ENCODE measurements at regions not wholly inside any gene's neighbourhood (a gene's known extent, or its start where the extent isn't known, plus 50 kb on each side); places are given as distances from the start of the nearest gene placed in this dataset.
A peak's percentile ranks its signal among the peaks of the same experiment; 100 is the strongest.

DNA sequence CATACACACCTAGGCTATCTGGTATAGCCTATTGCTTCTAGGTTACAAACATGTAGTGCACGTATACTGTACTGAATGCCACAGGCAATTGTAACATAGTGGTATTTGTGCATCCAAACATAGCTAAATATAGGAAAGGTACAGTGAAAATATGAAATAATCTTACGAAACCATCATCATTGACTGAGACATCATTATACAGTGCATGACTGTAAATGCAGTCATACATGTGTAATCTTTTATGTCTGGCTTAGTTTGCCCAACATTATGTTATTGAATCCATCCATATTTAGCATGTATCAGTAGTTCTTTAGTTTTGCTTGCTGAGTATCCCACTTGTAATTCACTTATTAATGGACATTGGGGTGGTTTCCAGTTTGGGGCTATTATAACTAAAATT, 124.9 kb downstream of the CYLD start:
- H3K27me3 ChIP-seq (ENCODE audit: insufficient read depth, low read length, poor library complexity, severe bottlenecking) = no peaks in the 10 kb centered on the region
- Mint-ChIP-seq H3K27me3 (peaks cover 4 to 6% of the 10 kb centered on the region in 2 donors), H3K36me3 (no peaks in the 10 kb centered on the region), H3K27ac (no peak overlapping the region), H3K9me3 (peaks cover 0 to 3% (median 0%) of the 10 kb centered on the region in 5 donors), H3K4me3 (no peak overlapping the region), H3K4me1 (no peaks in the 10 kb centered on the region)
- H3K9me3 ChIP-seq (ENCODE audit: low read length) = no peaks in the 10 kb centered on the region
- ChIA-PET CTCF (no interaction called here), POLR2A (no interaction called here)
- DNase-seq = no peak
- H3K36me3 ChIP-seq (ENCODE audit: insufficient read depth, low read length) = no peaks in the 10 kb centered on the region
- H3K4me1 ChIP-seq (ENCODE audit: insufficient read depth, low read length) = no peaks in the 10 kb centered on the region
- H3K27ac ChIP-seq (ENCODE audit: low read depth, low read length) = no peak overlapping the region
- no peak overlapping the region for H3K4me3 ChIP-seq (ENCODE audit: low read length)

DNA sequence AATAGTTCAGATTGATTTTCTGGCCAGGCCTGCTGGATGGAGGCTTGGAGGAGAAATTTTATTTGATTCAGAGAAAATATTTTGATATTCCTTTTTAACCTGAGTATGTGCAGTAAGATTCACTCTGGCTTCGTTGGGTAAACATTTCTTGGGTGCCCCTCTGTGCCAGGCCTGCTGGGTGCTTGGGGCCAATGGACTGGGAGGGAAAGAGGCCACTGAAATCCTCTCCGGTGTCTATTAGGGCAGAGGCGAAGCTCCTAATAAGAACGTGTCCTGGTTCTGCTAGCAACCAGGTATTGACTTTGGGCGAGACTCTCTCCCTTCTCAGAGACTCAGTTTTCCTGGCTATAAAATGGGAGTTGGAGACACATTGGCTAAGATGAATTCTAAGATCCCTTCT, 122.5 kb downstream of the CYLD start:
- Histone ChIP-seq H3K4me3 (ENCODE audit: low read length) (no peak overlapping the region), H3K27me3 (ENCODE audit: insufficient read depth, low read length, poor library complexity, severe bottlenecking) (no peaks in the 10 kb centered on the region), H3K36me3 (ENCODE audit: insufficient read depth, low read length) (no peaks in the 10 kb centered on the region), H3K4me1 (ENCODE audit: insufficient read depth, low read length) (no peaks in the 10 kb centered on the region), H3K27ac (ENCODE audit: low read depth, low read length) (no peak overlapping the region), H3K9me3 (ENCODE audit: low read length) (no peaks in the 10 kb centered on the region)
- peaks cover 4 to 9% of the 10 kb centered on the region in 2 donors for H3K27me3 Mint-ChIP-seq
- DNase-seq = no peak
- POLR2A ChIA-PET = no interaction called here
- H3K4me1 Mint-ChIP-seq = no peaks in the 10 kb centered on the region
- H3K27ac Mint-ChIP-seq = no peak overlapping the region
- no peak overlapping the region for H3K4me3 Mint-ChIP-seq
- H3K9me3 Mint-ChIP-seq = peaks cover 0 to 3% (median 0%) of the 10 kb centered on the region in 5 donors
- no peaks in the 10 kb centered on the region for H3K36me3 Mint-ChIP-seq
- CTCF ChIA-PET = no interaction called here

DNA sequence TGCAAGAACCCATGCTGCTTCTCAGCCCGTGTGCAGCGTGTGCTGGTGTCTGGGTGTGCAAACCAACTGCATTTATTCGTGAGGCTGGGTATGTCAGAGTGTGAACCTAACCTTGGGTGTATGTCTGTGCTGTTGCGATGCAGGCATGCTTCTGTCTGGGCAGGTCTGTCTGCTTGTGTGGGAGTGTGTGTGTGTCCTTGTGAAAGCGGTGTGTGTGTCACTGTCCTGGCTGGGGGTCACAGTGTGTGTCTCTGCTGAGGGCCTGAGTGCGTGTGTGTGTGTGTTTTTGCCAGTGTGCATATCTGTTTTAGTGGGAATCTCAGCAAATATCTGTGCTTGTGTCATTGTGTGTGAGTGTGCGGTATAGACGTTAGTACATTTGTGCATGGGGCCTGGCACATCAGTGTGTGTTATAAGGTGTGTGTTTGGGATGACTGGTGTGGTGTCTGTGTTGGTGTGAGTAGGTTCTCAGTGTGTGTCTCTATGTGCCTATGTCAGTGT, 121.8 kb downstream of the CYLD start:
- Mint-ChIP-seq H3K4me3 (no peak overlapping the region), H3K27me3 (peaks cover 4 to 9% of the 10 kb centered on the region in 2 donors), H3K4me1 (no peaks in the 10 kb centered on the region), H3K36me3 (no peaks in the 10 kb centered on the region), H3K27ac (no peak overlapping the region), H3K9me3 (peaks cover 0 to 3% (median 0%) of the 10 kb centered on the region in 5 donors)
- Histone ChIP-seq H3K9me3 (ENCODE audit: low read length) (no peaks in the 10 kb centered on the region), H3K4me3 (ENCODE audit: low read length) (no peak overlapping the region), H3K27me3 (ENCODE audit: insufficient read depth, low read length, poor library complexity, severe bottlenecking) (no peaks in the 10 kb centered on the region), H3K36me3 (ENCODE audit: insufficient read depth, low read length) (no peaks in the 10 kb centered on the region), H3K27ac (ENCODE audit: low read depth, low read length) (no peak overlapping the region), H3K4me1 (ENCODE audit: insufficient read depth, low read length) (no peaks in the 10 kb centered on the region)
- CTCF ChIA-PET = no interaction called here
- DNase-seq = no peak
- POLR2A ChIA-PET = no interaction called here

DNA sequence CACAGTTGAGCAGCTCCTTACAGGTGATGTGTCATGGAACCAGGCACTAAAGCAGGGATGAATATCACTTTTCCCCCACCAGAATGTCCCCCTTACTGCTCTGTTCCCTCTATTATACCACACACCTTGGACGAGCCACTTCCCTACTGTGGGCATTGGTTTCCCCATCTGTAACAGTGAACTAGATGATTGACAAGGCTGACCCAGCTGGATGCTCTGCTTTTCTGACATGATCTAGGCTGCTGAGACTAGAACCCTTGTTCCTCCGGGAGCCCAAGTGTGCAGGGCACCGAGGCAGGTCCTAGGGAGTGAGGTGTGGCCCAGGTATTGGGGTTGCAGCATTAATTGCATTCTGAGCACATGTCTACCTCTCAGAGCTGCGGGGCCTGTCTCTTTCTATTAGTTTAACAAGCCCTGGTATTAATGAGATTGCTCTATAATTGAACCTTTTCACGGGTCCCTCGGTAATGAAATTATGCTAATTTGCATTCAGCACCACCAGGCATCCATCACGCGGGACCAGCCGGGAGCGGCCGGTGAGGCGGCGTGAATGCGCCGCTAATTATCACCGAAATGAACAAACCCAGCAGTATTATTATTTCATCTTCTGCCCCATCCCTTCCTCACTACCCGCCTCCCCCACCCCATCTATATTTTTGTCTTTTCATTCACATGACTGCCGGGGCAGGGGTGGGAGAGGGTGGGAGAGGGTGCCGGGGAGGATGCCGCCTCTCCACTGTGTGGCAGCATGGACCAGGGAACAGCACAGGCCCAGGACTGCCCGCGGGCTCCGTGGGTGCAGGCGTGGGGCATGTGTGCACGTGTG, 121.1 kb downstream of the CYLD start:
- H3K4me1 ChIP-seq (ENCODE audit: insufficient read depth, low read length) = no peaks in the 10 kb centered on the region
- Mint-ChIP-seq H3K9me3 (peaks cover 0 to 2% (median 0%) of the 10 kb centered on the region in 5 donors), H3K36me3 (no peaks in the 10 kb centered on the region), H3K27ac (peak overlapping the region in 1 of 8 donors; percentile 38), H3K4me1 (no peaks in the 10 kb centered on the region), H3K4me3 (no peak overlapping the region), H3K27me3 (peaks cover 6 to 11% of the 10 kb centered on the region in 2 donors)
- H3K27ac ChIP-seq (ENCODE audit: low read depth, low read length) = no peak overlapping the region
- no peak for DNase-seq
- no peaks in the 10 kb centered on the region for H3K27me3 ChIP-seq (ENCODE audit: insufficient read depth, low read length, poor library complexity, severe bottlenecking)
- no peaks in the 10 kb centered on the region for H3K36me3 ChIP-seq (ENCODE audit: insufficient read depth, low read length)
- POLR2A ChIA-PET = no interaction called here
- no peak overlapping the region for H3K4me3 ChIP-seq (ENCODE audit: low read length)
- CTCF ChIA-PET = no interaction called here
- no peaks in the 10 kb centered on the region for H3K9me3 ChIP-seq (ENCODE audit: low read length)

DNA sequence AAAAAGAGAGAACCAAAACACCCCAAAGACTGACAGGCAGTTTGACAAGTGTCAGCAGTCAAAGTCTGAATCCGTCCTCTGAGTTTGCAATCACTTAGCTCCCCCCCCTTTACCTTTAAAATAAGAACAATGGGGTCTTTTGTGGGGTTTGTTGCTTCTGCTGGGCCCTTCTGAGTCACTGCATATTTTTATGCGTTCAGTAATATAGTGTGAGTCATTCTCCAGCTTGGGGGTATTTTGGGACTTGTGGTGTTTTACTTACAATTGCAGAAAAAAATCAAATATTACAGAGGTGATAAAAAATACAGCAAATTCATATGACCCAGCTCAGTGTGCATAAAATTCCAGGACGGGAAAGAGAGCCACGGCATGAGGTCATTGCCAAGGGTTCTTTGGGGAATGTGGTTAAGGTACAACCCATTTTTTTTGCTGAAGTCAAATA, 120.1 kb downstream of the CYLD start:
- Histone ChIP-seq H3K27ac (ENCODE audit: low read depth, low read length) (no peak overlapping the region), H3K36me3 (ENCODE audit: insufficient read depth, low read length) (no peaks in the 10 kb centered on the region), H3K4me1 (ENCODE audit: insufficient read depth, low read length) (no peaks in the 10 kb centered on the region), H3K9me3 (ENCODE audit: low read length) (no peaks in the 10 kb centered on the region), H3K27me3 (ENCODE audit: insufficient read depth, low read length, poor library complexity, severe bottlenecking) (no peaks in the 10 kb centered on the region), H3K4me3 (ENCODE audit: low read length) (no peak overlapping the region)
- DNase-seq = no peak
- ChIA-PET CTCF (no interaction called here), POLR2A (no interaction called here)
- Mint-ChIP-seq H3K27ac (no peak overlapping the region), H3K9me3 (no peaks in the 10 kb centered on the region), H3K36me3 (no peaks in the 10 kb centered on the region), H3K27me3 (peaks cover 6 to 20% of the 10 kb centered on the region in 2 donors), H3K4me1 (no peaks in the 10 kb centered on the region), H3K4me3 (no peak overlapping the region)

DNA sequence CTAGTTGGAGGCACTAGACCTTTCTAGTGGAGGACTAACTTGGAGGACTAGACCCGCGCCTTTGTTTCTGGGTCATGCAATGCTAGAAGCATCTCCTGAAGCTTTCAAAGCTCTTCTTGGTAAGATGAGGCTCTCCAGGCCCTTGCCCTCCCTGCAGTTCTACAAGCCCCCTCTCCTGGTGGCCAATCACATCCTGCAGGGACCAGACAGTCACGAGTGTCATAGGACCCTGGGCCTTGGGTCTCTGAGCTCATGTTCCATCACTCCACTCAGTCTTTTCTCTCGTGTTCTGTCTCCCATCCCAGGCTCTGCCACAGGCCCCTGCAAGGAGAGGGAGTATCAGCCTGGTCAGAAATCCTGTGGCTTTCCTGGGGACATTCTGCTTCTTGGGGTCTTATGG, 119.6 kb downstream of the CYLD start:
- Histone ChIP-seq H3K4me1 (ENCODE audit: insufficient read depth, low read length) (no peaks in the 10 kb centered on the region), H3K36me3 (ENCODE audit: insufficient read depth, low read length) (no peaks in the 10 kb centered on the region), H3K9me3 (ENCODE audit: low read length) (no peaks in the 10 kb centered on the region), H3K27ac (ENCODE audit: low read depth, low read length) (no peak overlapping the region), H3K27me3 (ENCODE audit: insufficient read depth, low read length, poor library complexity, severe bottlenecking) (no peaks in the 10 kb centered on the region), H3K4me3 (ENCODE audit: low read length) (no peak overlapping the region)
- Mint-ChIP-seq H3K4me1 (no peaks in the 10 kb centered on the region), H3K27ac (peak overlapping the region in 1 of 8 donors; percentile 79), H3K4me3 (no peak overlapping the region), H3K27me3 (peaks cover 10 to 25% of the 10 kb centered on the region in 2 donors), H3K36me3 (no peaks in the 10 kb centered on the region), H3K9me3 (peaks cover 0 to 2% (median 0%) of the 10 kb centered on the region in 5 donors)
- ChIA-PET CTCF (no interaction called here), POLR2A (no interaction called here)
- no peak for DNase-seq

DNA sequence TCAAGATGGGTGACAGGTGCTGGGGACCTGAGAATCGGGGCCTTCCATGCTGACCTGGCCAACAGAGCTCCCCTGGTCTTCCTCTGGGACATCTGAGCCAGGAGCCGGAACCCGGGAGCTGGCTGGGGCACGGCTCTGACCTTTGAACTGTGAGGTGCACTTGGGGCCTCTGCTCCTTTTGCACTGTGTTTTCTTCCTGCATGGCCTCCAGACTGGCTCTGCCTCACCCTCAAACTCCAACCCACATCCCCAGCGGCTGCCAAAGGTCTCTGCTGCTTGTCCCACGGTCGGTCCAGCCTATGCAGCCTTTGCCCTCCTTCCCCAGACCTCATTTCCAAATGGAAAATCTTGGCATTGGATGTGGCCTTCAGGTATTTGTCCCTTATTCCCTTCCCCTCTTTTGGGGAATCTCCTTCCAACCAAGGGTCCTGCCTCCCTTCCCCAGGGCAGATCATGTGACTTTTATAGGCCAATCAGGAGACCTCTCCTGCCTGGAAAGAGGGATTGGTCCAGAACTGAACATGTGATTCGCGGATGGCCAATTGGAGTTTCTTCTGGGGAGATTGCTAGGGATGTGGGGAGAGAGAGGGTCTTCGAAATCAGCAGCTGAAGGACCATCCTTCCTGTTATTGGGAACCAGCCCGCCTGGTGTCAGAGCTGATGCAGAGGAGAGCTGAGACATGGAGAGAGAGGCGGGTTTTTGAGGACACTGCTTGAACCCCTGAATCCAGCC, 117.9 kb downstream of the CYLD start:
- ChIA-PET POLR2A (no interaction called here), CTCF (no interaction called here)
- H3K27ac Mint-ChIP-seq = peak overlapping the region in 1 of 8 donors; percentile 13
- no peaks in the 10 kb centered on the region for H3K4me1 Mint-ChIP-seq
- peaks cover 0 to 2% (median 0%) of the 10 kb centered on the region in 5 donors for H3K9me3 Mint-ChIP-seq
- H3K36me3 Mint-ChIP-seq = no peaks in the 10 kb centered on the region
- no peak overlapping the region for H3K4me3 Mint-ChIP-seq
- H3K4me1 ChIP-seq (ENCODE audit: insufficient read depth, low read length) = no peaks in the 10 kb centered on the region
- H3K27me3 ChIP-seq (ENCODE audit: insufficient read depth, low read length, poor library complexity, severe bottlenecking) = no peaks in the 10 kb centered on the region
- H3K27me3 Mint-ChIP-seq = peaks cover 13 to 34% of the 10 kb centered on the region in 2 donors
- H3K36me3 ChIP-seq (ENCODE audit: insufficient read depth, low read length) = no peaks in the 10 kb centered on the region
- no peaks in the 10 kb centered on the region for H3K9me3 ChIP-seq (ENCODE audit: low read length)
- no peak overlapping the region for H3K27ac ChIP-seq (ENCODE audit: low read depth, low read length)
- DNase-seq = no peak
- no peak overlapping the region for H3K4me3 ChIP-seq (ENCODE audit: low read length)

DNA sequence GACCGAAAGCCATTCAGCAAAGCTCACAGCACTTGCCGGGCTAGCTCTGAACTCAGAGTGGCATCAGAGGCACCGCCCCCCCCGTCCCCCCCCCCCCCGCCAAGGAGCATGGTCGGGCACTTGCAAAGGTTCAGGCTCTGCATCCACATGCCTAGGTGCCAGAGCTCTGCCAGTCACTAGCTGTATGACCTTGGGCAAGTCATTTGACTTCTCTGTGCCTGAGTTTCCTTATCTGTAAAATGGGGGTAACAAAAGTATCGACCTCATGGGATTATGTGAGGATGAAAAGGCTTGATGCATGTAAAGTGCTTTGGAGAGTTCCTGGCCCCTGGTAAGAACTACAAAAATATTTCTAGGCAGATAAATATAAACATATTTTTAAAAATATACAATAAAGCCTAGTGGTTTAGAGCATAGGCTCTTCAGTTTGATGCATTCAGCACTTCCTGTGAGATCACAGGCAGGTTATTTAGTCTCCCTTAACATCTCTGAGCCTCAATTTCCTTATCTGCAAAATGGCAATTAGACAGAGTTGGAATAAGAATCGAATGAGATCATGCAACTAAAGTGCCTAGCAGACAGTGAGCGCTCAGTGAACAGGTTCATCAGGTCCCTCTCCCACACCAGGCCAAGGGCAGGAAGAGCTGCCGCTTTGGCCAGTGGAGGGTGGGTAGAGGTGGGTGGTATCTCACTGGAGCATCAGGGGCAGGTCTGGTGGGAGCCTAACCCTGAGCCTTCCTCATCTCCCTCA, 117.2 kb downstream of the CYLD start:
- no peaks in the 10 kb centered on the region for H3K36me3 Mint-ChIP-seq
- POLR2A ChIA-PET = no interaction called here
- Histone ChIP-seq H3K4me3 (ENCODE audit: low read length) (no peak overlapping the region), H3K27me3 (ENCODE audit: insufficient read depth, low read length, poor library complexity, severe bottlenecking) (no peaks in the 10 kb centered on the region), H3K9me3 (ENCODE audit: low read length) (no peaks in the 10 kb centered on the region), H3K36me3 (ENCODE audit: insufficient read depth, low read length) (no peaks in the 10 kb centered on the region), H3K4me1 (ENCODE audit: insufficient read depth, low read length) (no peaks in the 10 kb centered on the region), H3K27ac (ENCODE audit: low read depth, low read length) (no peak overlapping the region)
- H3K4me3 Mint-ChIP-seq = no peak overlapping the region
- no peak for DNase-seq
- H3K27ac Mint-ChIP-seq = peak overlapping the region in 1 of 8 donors; percentile 13
- H3K4me1 Mint-ChIP-seq = no peaks in the 10 kb centered on the region
- peaks cover 0 to 2% (median 0%) of the 10 kb centered on the region in 5 donors for H3K9me3 Mint-ChIP-seq
- CTCF ChIA-PET = no interaction called here
- peaks cover 18 to 39% of the 10 kb centered on the region in 2 donors for H3K27me3 Mint-ChIP-seq
